ENCODE measurements at regions not wholly inside any gene's neighbourhood (a gene's known extent, or its start where the extent isn't known, plus 50 kb on each side); places are given as distances from the start of the nearest gene placed in this dataset.

DNA sequence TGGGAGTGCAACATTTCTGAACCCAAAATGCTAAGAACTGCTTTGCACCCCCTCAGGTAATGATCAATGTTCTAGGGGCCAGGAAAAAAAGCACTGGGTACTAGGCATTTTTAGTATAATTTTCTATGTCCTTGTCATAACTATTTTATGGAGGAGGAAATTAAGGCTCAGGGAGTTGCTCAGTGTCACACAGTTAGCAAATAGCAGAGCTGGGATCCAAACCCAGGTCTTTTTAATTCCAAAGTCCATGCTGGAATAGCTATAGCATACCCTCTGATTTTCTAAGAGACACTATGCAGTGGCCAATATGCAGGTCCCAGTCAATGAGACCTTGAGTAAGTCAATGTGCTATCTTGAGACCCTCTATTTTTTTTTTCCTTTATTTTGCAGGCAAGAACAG lies 394.5 kb upstream of the USP24 start:
- no peaks in the 10 kb centered on the region for H3K36me3 Mint-ChIP-seq
- peaks cover 4% of the 10 kb centered on the region for H3K27me3 Mint-ChIP-seq
- no peaks in the 10 kb centered on the region for H3K9me3 Mint-ChIP-seq (ENCODE audit: low read depth)
- no peak overlapping the region for H3K27ac Mint-ChIP-seq
- no peak overlapping the region for H3K4me3 Mint-ChIP-seq
- no peaks in the 10 kb centered on the region for H3K4me1 Mint-ChIP-seq (ENCODE audit: low read depth)

DNA sequence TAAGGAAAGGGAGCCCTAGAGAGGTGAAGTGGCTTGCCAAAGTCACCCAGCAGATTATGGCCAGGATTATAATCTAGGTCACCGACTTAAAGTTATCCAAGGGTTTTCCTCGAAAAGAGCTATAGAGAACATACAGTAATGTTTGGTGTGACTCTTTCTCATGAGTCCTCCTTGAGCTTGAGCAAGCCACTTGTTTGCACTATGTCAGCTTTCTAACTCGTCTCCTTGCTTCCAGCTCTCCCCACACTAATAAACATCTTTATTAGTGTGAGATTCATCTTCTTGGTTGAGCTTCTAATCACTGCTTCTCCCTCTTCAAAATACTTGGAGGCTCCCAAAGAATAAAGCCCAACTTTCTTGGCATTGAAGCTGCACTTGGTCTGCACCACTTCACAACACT lies 390.0 kb upstream of the USP24 start:
- no peaks in the 10 kb centered on the region for H3K36me3 Mint-ChIP-seq
- H3K4me3 Mint-ChIP-seq, result no peak overlapping the region
- H3K4me1 Mint-ChIP-seq (ENCODE audit: low read depth), result no peaks in the 10 kb centered on the region
- peaks cover 5% of the 10 kb centered on the region for H3K27me3 Mint-ChIP-seq
- no peaks in the 10 kb centered on the region for H3K9me3 Mint-ChIP-seq (ENCODE audit: low read depth)
- no peak overlapping the region for H3K27ac Mint-ChIP-seq

DNA sequence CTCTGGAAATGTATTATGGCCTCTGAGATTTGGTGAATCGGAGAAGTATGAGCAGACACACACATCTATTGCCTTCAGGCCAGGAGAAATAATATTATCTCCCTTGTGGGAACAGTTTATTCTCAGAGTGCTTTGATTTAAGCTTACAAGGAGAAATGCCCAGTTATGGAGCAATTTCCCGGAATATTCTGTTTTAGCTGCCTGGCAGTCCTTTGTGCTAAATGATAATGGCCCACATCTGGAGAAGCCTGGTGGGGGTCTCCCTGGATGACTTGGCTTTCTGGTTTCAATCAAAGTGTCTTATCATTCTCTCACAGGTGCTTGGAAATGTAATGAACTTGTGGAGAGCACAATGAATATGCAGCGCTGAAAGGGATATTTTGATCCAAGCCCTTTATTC lies 389.6 kb upstream of the USP24 start:
- Mint-ChIP-seq H3K4me1 (ENCODE audit: low read depth) (no peaks in the 10 kb centered on the region), H3K27me3 (peaks cover 8% of the 10 kb centered on the region), H3K4me3 (no peak overlapping the region), H3K36me3 (no peaks in the 10 kb centered on the region), H3K9me3 (ENCODE audit: low read depth) (no peaks in the 10 kb centered on the region), H3K27ac (no peak overlapping the region)

DNA sequence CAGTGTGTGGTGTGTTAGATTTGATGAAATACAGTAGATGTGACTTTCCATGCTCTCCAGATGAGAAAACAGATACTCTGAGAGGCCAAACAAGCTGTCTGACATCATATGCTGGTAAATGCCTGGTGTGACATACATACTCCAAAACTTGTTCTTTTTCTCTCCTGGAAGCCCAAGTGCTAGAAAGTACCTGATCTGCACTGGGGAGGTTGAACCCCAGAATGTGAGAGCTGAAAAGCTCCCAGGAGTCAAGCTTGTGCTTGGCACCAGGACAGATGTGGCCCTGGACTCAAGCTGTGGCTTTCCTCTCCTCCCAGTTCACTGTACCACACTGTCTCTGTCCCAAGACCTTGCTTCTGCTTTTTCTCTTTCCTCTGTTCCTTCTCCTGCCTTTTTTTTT lies 389.0 kb upstream of the USP24 start:
- Mint-ChIP-seq H3K27me3 (peaks cover 8% of the 10 kb centered on the region), H3K36me3 (no peaks in the 10 kb centered on the region), H3K27ac (no peak overlapping the region), H3K4me1 (ENCODE audit: low read depth) (no peaks in the 10 kb centered on the region), H3K4me3 (no peak overlapping the region), H3K9me3 (ENCODE audit: low read depth) (no peaks in the 10 kb centered on the region)

DNA sequence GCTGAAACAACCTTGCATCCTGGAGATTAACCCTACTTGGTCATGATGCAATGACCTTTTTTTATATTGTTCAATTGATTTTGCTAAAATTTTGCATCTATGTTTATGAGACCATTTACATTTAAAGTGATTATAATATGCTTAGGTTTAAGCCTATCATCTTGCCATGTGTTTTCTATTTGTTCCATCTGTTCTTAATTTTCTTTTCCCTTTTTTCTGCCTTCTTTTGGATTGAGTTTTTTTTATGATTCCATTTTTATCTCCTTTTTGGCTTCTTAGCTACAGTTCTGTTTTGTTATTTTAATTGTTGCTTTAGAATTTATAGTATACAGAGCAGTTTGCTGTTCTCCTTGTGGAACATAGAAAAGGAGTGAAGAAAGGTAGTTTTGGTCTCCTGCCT lies 385.1 kb upstream of the USP24 start:
- Mint-ChIP-seq H3K4me3 (no peak overlapping the region), H3K9me3 (ENCODE audit: low read depth) (peaks cover 5% of the 10 kb centered on the region), H3K27ac (no peak overlapping the region), H3K4me1 (ENCODE audit: low read depth) (no peaks in the 10 kb centered on the region), H3K27me3 (peaks cover 6% of the 10 kb centered on the region), H3K36me3 (no peaks in the 10 kb centered on the region)

DNA sequence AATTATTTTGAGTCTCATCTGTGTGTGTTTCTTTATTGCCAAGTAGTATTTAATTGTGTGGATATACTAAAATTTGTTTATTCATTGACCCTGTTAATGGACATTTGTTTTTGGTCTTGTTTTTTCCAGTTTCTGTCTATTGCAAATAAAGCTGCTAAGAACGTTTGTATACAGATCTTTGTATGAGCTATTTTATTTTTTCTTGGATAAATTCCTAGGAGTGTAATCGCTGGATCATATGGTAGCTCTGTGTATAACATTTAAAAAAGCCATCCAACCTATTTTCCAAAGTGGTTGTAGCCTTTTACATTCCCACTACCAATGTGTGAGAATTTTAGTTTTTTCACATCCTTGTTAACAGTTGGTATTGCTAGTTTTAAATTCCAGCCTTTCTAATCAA lies 382.7 kb upstream of the USP24 start:
- peaks cover 5% of the 10 kb centered on the region for H3K9me3 Mint-ChIP-seq (ENCODE audit: low read depth)
- H3K27ac Mint-ChIP-seq, result no peak overlapping the region
- peaks cover 8% of the 10 kb centered on the region for H3K27me3 Mint-ChIP-seq

DNA sequence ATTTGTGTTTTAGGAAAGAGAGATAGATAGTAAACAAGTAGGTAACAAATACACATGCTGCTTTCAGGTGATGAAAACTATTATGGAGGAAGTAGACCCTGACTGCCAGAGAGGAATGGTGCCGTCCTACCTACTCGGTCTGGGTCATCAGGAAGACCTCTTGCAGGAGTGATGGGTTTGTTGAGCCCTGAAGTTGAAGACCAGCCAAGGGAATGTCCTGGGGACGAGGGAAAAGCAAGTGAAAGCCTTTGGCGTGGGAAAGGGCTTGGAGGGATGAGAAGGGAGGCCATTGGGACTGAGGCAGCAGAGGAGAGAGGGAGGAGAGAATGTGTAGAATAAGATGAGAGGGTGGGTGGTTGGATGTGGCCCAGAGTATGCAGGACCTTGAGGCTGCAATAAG lies 379.5 kb upstream of the USP24 start:
- no peak overlapping the region for H3K4me3 Mint-ChIP-seq
- peaks cover 7% of the 10 kb centered on the region for H3K27me3 Mint-ChIP-seq
- peaks cover 5% of the 10 kb centered on the region for H3K9me3 Mint-ChIP-seq (ENCODE audit: low read depth)
- H3K4me1 Mint-ChIP-seq (ENCODE audit: low read depth), result no peaks in the 10 kb centered on the region
- no peak overlapping the region for H3K27ac Mint-ChIP-seq
- H3K36me3 Mint-ChIP-seq, result no peaks in the 10 kb centered on the region

More for the DNA sequence above, 382.7 kb upstream of the USP24 start:
- no peaks in the 10 kb centered on the region for H3K4me1 Mint-ChIP-seq (ENCODE audit: low read depth)
- H3K36me3 Mint-ChIP-seq, result no peaks in the 10 kb centered on the region
- no peak overlapping the region for H3K4me3 Mint-ChIP-seq

DNA sequence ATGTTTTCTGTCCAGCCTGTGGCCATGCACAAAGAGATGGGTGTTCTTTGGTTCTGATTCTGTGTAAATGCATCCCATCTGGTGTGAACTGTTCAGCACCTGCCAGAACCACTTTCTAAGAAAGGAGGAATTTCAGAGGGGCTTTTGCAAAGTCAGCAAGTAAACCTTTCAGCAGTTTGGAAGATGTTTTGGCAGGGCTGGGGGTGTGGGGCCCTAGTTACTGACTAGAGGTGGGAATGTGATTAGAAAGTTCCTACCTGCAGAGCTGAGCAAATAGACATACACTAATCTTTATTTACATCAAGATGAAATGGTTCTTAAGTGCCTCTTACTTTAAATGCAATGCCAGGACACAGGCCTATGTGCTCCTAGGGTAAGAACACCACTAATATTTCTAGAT lies 378.1 kb upstream of the USP24 start:
- H3K4me3 Mint-ChIP-seq, result no peak overlapping the region

DNA sequence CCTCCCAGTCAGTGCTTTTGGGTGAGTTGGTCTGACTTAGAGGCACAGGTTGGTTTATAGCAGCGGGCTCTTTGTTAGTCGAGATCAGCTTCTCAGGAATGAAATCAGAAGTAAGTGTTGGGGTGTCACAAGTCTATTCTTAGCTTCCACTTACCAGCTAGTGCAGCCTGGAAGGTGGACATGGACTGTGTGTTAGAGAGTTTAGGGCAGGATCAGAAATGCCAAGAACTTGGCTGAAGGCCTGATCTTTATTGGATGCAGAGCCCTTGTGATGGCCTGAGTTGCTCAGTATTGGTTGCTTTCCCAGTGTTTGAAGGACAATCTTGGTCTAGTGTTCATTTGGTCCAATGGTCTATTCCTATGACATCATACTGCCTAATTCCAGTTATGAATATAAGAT lies 377.0 kb upstream of the USP24 start:
- Mint-ChIP-seq H3K27ac (no peak overlapping the region), H3K4me1 (ENCODE audit: low read depth) (no peaks in the 10 kb centered on the region), H3K4me3 (no peak overlapping the region), H3K27me3 (peaks cover 7% of the 10 kb centered on the region), H3K36me3 (no peaks in the 10 kb centered on the region), H3K9me3 (ENCODE audit: low read depth) (peaks cover 5% of the 10 kb centered on the region)

More for the DNA sequence above, 378.1 kb upstream of the USP24 start:
- Mint-ChIP-seq H3K27ac (no peak overlapping the region), H3K4me1 (ENCODE audit: low read depth) (no peaks in the 10 kb centered on the region), H3K27me3 (peaks cover 7% of the 10 kb centered on the region), H3K36me3 (no peaks in the 10 kb centered on the region), H3K9me3 (ENCODE audit: low read depth) (peaks cover 5% of the 10 kb centered on the region)

DNA sequence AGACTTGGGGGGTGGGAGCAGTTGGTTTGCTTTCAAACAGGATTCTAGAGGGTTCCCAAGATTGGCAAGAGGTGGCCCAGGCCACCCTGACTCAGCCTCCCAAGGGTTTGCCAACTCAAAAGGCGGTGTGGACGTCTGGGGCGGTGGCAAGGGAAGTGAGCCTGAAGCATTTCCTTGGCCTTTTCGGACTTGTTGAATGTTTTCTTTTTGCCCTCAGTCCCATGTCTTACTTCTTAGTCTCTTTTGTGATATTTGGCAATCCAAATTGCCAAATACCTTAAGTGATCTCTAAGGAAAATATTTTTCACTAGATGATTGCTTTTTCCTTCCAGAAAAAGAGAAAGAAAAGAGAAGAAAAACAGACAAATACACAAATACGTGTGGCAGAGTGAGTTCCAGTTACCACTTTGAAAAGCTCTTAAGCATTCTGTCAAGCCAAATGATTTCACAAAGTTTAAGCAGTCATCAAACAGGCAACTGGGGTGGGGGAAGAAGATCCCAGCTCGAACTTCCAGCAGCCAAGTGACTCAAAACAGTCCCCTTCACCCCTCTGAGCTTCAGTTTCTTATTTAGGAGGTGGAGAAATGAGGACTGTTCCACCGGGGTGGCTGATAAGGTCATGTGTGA lies 374.6 kb upstream of the USP24 start:
- Mint-ChIP-seq H3K27ac (no peak overlapping the region), H3K4me3 (no peak overlapping the region), H3K27me3 (peaks cover 8% of the 10 kb centered on the region), H3K9me3 (ENCODE audit: low read depth) (no peaks in the 10 kb centered on the region), H3K4me1 (ENCODE audit: low read depth) (no peaks in the 10 kb centered on the region), H3K36me3 (no peaks in the 10 kb centered on the region)

DNA sequence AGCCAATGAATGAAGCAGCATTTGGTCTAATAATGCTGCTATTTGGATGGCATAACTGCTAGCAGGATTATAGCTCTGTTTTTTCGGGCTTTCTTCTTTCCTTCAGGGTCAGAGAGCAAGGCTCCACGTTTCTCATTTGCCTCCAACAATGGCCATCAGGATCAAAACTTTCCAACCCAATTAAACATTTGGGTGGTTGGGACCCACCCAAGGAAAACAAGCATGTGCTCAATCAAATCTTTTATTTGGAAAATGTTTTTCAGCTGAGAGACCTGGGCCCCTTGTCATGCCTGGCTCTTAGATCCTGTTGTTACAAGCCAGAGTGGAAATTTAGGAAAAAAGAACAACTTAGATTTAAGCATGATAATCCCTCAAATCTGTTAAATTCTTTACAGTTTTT lies 373.1 kb upstream of the USP24 start:
- no peak overlapping the region for H3K4me3 Mint-ChIP-seq
- H3K36me3 Mint-ChIP-seq, result no peaks in the 10 kb centered on the region
- no peak overlapping the region for H3K27ac Mint-ChIP-seq
- no peaks in the 10 kb centered on the region for H3K4me1 Mint-ChIP-seq (ENCODE audit: low read depth)
- H3K9me3 Mint-ChIP-seq (ENCODE audit: low read depth), result no peaks in the 10 kb centered on the region
- H3K27me3 Mint-ChIP-seq, result peaks cover 5% of the 10 kb centered on the region

DNA sequence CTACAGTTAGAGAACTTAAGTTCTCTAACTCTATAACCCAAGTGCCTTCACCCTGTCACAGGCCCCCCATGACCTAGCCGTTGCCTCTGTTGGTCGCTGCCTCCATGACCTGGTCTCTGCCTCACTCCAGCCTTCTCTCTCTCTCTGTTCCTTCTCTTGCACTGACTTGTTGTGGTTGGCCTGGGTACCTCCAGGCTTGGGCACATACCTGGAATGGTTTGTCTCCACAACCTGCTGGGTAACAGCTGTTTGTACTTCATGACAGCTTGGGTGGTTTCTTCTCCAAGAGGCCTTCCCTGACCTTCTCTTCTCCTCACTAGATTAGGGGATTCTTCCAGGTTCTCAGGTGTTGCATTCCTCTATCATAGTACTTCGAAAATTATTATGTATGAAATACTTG lies 371.6 kb upstream of the USP24 start:
- no peaks in the 10 kb centered on the region for H3K9me3 Mint-ChIP-seq (ENCODE audit: low read depth)
- no peaks in the 10 kb centered on the region for H3K4me1 Mint-ChIP-seq (ENCODE audit: low read depth)

DNA sequence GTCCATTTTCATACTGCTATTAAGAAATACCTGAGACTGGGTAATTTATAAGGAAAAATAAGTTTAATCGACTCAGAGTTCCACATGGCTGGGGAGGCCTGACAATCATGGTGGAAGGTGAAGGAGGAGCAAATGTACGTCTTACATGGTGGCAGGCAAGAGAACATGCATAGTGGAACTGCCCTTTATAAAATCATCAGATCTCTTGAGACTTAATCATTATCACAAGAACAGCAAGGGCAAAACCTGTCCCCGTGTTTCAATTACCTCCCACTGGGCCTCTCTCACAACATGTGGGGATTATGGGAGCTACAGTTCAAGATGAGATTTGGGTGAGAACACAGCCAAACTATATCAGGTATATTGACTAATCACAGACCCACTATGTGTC lies 370.2 kb upstream of the USP24 start:
- Mint-ChIP-seq H3K4me3 (no peak overlapping the region), H3K4me1 (ENCODE audit: low read depth) (no peaks in the 10 kb centered on the region), H3K9me3 (ENCODE audit: low read depth) (no peaks in the 10 kb centered on the region), H3K27ac (no peak overlapping the region), H3K36me3 (no peaks in the 10 kb centered on the region), H3K27me3 (peaks cover 7% of the 10 kb centered on the region)

More for the DNA sequence above, 371.6 kb upstream of the USP24 start:
- Mint-ChIP-seq H3K27me3 (peaks cover 4% of the 10 kb centered on the region), H3K36me3 (no peaks in the 10 kb centered on the region), H3K27ac (no peak overlapping the region), H3K4me3 (no peak overlapping the region)

DNA sequence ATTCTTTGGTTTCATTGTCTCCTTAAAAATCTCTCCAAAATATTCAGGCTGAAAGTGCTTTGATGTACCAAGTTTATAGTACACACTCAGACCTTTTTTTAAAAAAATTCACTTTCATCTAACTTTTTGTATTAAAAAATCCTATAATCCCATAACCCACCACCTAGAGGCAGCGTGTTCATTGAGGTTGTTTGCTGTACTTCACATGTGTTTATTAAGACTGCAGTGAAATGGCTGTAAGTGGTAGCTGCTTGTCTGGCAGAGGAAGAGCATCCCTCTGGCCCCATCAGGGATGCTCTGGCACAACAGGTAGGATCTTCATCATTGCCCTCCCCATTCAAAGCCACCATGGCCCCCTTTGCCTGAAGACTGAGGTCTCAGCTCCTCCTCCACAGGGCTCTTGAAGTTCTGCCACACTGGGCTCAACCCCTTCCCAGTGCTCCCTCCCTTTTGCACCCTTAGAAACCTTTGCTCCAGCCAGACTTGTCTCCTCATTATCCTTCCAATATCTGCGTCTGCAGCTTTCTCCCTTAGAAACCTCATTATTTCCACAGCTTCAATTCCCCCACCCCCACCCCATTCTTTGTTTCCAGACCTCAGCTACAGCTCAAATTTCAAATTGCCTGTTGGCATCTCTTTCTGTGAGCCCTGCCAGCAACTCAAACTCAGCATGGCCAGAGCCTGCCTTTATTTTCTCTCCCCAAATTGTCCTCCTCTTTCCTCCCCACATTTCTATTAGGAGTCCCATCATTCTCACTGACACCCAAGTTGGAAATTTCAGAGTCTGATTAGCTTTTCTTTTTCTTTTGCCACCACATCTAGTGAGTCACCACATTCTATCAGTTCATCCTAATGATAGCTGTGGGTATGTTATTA lies 369.6 kb upstream of the USP24 start:
- H3K4me3 Mint-ChIP-seq, result no peak overlapping the region

DNA sequence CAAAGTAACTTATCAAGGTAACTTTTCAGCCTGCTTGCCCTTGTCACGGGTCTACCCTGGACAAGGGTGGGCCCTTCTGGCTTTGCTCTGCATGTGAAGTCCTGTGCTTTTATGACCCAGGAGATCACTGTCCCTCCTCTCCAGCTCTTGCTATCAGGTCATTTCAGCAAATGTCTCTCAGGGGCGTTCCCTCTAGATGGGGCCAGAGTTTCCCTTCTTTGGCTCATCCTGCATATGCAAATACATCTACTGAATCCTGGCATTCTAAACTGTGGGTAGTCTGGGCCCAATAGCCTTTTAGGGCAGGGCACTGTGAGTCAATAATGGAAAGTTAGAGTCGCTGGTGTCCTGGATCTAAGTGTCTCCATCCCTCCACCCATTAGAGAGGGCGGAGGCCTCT lies 366.9 kb upstream of the USP24 start:
- Mint-ChIP-seq H3K4me1 (ENCODE audit: low read depth) (no peaks in the 10 kb centered on the region), H3K36me3 (no peaks in the 10 kb centered on the region), H3K27me3 (peaks cover 12% of the 10 kb centered on the region), H3K27ac (no peak overlapping the region), H3K4me3 (no peak overlapping the region), H3K9me3 (ENCODE audit: low read depth) (no peaks in the 10 kb centered on the region)

More for the DNA sequence above, 369.6 kb upstream of the USP24 start:
- Mint-ChIP-seq H3K27me3 (peaks cover 9% of the 10 kb centered on the region), H3K9me3 (ENCODE audit: low read depth) (no peaks in the 10 kb centered on the region), H3K27ac (no peak overlapping the region), H3K36me3 (no peaks in the 10 kb centered on the region), H3K4me1 (ENCODE audit: low read depth) (no peaks in the 10 kb centered on the region)

Measured in activated naive CD8-positive, alpha-beta T cell (primary cell).